Midbrain (tissue), 1 donor: ENCODE measurements at regions not wholly inside any gene's neighbourhood (a gene's known extent, or its start where the extent isn't known, plus 50 kb on each side); places are given as distances from the start of the nearest gene placed in this dataset.

Source experiments
- DNase-seq: peaks from one replicate; lab custom pipeline; 2025; lab: John Stamatoyannopoulos, UW

DNA sequence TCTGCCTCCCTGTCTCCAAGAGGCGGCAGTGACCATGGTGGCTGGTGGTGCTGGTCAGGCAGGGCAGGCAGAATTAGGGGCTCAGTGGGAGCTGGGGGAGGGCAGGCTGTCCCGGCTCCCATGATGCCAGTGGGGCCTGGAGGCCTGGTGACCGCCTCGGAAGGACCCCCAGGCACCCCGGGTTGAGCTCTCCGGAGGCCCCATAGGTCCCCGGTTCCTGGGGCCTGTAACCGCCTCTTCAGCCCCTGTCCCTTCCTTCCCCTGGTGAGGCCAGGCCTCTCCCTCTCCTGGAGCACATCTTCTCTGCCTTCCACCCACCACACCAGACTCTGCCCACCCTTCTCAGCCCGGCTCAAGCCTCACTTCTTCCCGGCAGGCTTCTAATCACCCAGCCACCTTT is 117.7 kb upstream of the GSC start:
- no peak for DNase-seq

- DNase-seq, result no peak
These were observed 117.0 kb upstream of the GSC start for GRCh38 chr14:94886931-94887330.

- DNase-seq, result no peak
These were observed 115.7 kb upstream of the GSC start for GRCh38 chr14:94885481-94886155.

GRCh38 chr14:94884616-94885230 is 114.8 kb upstream of the GSC start:
- no peak for DNase-seq

DNA sequence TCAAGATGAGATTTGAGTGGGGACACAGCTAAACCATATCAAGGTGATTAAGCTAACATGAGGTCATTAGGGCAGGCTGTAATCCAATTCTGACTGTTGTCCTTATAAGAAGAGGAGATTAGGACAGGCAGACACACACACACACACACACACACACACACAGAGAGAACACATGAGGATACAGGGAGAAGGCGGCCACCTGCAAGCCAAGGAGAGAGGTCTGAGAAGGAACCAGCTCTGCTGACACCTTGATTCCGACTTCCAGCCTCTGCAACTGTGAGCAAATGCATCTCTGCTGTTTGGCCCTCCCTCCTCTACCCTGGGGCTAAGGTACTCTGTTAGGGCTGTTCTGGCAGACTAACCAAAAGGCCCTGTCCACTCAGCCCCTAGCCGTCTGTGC is 112.5 kb upstream of the GSC start:
- no peak for DNase-seq

DNA sequence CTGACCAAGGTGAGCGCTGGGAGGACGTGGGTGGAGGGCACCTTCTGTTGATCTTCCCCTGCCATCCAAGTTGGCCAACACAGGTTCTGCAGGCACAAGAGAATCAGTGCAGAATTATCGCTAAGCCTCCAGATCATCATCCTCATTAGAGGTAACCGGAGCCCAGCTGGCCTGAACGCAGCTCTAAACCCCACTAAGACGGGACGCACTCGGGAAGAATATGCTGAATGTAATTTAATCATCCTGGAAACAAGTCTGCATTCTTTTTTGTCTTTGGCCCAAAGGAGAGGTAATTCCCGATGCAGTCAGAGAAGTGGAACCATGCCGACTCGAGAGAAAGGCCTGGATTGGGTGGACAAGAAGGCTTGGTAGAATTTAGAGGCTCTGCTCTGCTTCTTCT is 111.0 kb upstream of the GSC start:
- no peak for DNase-seq

DNA sequence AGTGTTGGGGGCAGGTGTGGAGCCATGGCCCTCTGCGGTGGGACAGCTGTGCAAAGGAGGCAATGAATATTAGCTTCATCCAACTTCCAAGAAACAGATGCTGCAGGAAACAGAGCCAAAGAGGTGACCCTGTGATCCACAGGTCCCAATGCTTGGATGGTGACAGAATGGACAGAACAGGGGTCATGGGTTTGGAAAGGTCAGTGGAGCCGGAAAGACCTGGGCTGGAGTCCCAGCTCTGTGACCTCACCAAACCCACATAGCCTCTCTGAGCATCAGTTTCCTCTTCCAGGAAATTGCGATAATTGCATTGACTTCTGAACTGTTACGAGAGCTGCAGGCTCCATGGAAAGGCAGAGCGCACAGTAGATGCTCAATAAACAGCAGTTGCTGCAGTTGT is 110.2 kb upstream of the GSC start:
- DNase-seq, result no peak

DNA sequence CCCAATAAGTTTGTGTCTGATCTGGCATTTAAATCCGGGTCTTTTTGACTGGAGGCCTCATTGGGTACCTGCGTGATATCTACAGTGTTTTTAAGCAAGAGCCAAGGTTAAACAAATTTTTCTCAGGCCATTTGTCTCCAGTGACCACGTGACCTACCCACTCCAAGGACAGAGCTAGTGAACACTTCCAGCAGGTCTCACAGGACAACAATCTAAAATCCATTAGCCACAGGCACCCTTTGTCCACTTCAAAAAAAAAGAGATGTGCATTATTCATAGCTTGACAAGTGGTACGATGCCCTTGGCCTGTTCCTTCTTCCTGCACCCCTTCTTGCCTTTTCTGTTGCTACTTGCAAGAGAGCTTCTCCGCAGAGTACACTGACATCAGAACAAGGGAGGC is 109.6 kb upstream of the GSC start:
- DNase-seq, result no peak

DNA sequence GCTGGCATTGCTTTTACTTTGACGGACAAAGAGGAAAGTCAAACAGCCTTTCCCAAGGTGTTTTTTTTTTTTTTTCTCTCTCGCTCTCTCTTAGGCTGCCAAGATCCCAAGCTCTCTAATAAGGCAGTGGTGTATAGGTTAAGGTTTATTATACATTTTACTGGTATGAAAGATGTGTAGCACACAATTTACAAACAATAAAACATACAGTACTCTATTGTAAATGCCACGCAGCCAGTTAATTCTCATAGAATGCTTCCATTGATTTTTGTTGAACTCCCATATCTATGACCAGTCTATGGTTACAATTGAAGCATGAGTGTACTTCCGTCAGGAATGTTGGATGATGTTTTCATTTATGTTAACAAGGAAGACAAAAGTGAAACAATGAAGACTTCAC is 106.4 kb upstream of the GSC start:
- no peak for DNase-seq

- no peak for DNase-seq
These were observed 105.3 kb upstream of the GSC start for GRCh38 chr14:94875256-94875655.

GRCh38 chr14:94868772-94869072 is 98.8 kb upstream of the GSC start:
- DNase-seq, result no peak

- DNase-seq, result peak; percentile 70
These were observed 98.2 kb upstream of the GSC start for GRCh38 chr14:94867946-94868771.

DNA sequence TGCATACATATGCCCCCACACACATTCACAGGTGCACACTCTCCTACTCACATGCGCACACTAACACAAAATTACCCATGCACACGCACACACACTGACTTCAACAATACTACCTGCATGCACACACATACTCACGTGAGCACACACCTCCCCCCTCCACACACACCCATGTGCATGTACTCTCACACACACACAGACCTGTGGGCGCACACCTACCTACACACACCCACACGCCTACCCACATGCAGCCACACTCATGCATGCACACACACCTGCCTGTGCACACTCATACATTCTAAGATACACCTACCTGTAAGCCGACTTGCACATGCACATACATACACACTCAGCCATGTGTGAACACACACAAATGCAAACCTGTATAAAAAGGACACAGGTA is 97.3 kb upstream of the GSC start:
- no peak for DNase-seq

DNA sequence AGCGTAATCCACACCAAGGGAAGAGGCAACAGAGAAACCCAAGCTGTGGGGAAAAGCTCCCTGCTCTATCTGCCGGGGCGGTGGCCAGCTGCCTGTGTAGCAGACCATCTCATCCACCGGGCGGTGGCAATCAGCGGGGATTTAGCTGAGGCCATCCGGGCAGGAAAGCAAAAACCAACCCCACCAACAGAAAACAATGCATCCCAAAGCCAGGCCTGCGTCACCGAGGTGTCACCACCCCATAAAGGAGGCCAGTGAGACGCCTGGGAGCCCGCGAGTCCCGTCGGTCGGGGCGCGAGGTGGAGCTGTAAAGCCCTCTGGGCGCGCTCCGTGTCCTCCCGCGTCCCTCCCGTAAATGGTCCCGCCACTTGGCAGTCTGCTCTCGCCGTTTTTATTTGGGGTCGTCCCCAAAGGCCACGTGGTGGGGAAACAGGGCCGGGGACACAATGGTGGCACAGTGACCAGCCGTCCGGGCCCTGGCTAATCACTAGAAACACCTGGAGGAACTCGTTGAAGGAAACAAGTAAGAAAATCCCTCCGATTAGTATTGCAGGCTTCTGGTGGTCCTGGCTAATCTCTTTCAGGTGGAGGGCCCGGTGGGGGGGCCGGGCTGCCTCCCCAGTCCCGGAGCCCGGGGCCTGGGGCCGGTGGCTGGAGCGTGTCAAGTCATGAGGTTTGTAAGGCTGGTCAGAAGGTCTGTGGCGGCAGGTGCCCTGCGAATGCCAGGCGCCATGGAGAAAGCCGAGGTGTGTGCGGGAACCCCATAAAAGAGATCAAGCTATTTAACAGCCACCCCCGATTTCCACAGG is 94.7 kb upstream of the GSC start:
- DNase-seq, result no peak

- no peak for DNase-seq
These were observed 93.5 kb upstream of the GSC start for GRCh38 chr14:94863366-94863765.

GRCh38 chr14:94857950-94858349 is 88.0 kb upstream of the GSC start:
- no peak for DNase-seq

GRCh38 chr14:94853920-94854319 is 84.0 kb upstream of the GSC start:
- no peak for DNase-seq

DNA sequence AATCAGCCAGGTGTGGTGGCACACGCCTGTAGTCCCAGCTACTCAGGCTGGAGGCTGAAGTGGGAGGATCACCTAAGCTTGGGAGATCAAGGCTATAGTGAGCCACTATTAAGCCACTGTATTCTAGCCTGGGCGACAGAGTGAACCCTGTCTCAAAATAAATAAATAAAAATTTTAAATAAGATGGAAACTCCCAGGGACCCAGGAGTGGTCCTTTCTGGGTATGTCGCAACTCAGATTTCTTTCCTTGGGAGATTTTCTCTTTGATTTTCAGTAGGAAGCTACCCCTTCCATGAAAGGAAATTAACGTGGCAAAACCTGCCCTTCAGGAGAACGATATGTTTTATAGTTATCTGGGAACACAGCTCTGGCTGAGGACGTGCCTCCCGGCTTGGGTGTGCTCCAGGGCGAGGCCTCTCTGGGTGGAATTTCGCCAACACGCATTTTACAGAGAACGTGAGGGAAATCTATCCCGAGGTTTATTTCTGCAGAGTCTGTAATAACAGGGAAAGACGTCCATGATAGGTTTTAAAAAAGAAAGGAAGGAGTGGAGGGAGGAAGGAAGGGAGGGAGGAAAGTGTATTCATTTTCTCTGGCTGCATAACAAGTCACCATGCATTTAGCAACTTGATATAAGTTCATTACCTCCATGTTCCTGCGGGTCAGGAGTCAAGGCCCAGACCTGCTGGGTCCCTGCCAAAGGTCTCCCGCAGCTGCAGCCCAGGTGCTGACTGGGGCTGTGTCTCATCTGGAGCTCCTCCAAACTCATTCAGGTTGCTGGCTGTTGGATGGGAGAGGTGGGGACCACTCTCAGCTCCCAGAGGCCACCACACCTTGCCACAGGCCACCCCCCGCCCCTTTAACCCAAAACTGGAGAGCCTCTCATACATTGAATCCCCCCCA is 80.6 kb upstream of the GSC start:
- no peak for DNase-seq

- no peak for DNase-seq
These were observed 74.8 kb upstream of the GSC start for GRCh38 chr14:94844593-94845152.

- no peak for DNase-seq
These were observed 70.6 kb upstream of the GSC start for GRCh38 chr14:94840467-94840866.

GRCh38 chr14:94839348-94839747 is 69.4 kb upstream of the GSC start:
- DNase-seq, result no peak
